ENCODE measurements at regions not wholly inside any gene's neighbourhood (a gene's known extent, or its start where the extent isn't known, plus 50 kb on each side); places are given as distances from the start of the nearest gene placed in this dataset.

DNA sequence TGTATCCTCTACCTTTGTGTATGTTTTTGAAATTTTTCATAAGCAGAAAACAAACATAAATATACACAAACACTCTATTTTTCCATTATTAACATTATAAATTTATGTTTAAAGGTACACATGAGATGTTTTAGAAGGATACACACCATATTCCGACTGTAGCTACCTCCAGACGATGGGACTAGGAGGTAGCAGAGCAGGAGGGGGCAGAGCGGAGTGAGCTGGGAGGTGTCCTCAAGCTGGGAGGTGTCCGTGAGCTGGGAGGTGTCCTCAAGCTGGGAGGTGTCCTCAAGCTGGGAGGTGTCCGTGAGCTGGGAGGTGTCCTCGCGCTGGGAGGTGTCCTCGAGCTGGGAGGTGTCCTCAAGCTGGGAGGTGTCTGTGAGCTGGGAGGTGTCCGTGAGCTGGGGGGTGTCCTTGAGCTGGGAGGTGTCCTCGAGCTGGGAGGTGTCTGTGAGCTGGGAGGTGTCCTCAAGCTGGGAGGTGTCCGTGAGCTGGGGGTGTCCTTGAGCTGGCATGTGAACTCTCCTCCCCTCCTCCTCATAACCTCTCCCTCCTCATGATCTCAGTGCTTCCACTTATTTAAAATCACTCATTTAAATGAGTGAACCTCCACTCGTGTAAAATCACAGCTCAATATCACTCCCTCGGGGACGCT is 346.9 kb upstream of the SFSWAP start:
- TF ChIP-seq POLR2AphosphoS5 (IDR thresholded peaks at IDR 0.05; ENCODE audit: low read depth) (no peak), GABPA (IDR thresholded peaks at IDR 0.05; ENCODE audit: low read depth) (no peak), SPI1 (IDR thresholded peaks at IDR 0.05; ENCODE audit: borderline replicate concordance, low read depth) (no peak)
- TF ChIP-seq, protein P1, sequence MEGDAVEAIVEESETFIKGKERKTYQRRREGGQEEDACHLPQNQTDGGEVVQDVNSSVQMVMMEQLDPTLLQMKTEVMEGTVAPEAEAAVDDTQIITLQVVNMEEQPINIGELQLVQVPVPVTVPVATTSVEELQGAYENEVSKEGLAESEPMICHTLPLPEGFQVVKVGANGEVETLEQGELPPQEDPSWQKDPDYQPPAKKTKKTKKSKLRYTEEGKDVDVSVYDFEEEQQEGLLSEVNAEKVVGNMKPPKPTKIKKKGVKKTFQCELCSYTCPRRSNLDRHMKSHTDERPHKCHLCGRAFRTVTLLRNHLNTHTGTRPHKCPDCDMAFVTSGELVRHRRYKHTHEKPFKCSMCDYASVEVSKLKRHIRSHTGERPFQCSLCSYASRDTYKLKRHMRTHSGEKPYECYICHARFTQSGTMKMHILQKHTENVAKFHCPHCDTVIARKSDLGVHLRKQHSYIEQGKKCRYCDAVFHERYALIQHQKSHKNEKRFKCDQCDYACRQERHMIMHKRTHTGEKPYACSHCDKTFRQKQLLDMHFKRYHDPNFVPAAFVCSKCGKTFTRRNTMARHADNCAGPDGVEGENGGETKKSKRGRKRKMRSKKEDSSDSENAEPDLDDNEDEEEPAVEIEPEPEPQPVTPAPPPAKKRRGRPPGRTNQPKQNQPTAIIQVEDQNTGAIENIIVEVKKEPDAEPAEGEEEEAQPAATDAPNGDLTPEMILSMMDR (IDR thresholded peaks at IDR 0.05; ENCODE audit: insufficient read depth, low read length), result no peak
- TF ChIP-seq, protein P2, sequence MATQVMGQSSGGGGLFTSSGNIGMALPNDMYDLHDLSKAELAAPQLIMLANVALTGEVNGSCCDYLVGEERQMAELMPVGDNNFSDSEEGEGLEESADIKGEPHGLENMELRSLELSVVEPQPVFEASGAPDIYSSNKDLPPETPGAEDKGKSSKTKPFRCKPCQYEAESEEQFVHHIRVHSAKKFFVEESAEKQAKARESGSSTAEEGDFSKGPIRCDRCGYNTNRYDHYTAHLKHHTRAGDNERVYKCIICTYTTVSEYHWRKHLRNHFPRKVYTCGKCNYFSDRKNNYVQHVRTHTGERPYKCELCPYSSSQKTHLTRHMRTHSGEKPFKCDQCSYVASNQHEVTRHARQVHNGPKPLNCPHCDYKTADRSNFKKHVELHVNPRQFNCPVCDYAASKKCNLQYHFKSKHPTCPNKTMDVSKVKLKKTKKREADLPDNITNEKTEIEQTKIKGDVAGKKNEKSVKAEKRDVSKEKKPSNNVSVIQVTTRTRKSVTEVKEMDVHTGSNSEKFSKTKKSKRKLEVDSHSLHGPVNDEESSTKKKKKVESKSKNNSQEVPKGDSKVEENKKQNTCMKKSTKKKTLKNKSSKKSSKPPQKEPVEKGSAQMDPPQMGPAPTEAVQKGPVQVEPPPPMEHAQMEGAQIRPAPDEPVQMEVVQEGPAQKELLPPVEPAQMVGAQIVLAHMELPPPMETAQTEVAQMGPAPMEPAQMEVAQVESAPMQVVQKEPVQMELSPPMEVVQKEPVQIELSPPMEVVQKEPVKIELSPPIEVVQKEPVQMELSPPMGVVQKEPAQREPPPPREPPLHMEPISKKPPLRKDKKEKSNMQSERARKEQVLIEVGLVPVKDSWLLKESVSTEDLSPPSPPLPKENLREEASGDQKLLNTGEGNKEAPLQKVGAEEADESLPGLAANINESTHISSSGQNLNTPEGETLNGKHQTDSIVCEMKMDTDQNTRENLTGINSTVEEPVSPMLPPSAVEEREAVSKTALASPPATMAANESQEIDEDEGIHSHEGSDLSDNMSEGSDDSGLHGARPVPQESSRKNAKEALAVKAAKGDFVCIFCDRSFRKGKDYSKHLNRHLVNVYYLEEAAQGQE (IDR thresholded peaks at IDR 0.05; ENCODE audit: insufficient replicate concordance, low read depth), result no peak
